ENCODE measurements at regions not wholly inside any gene's neighbourhood (a gene's known extent, or its start where the extent isn't known, plus 50 kb on each side); places are given as distances from the start of the nearest gene placed in this dataset.

GRCh38 chrY:15458426-15458825 is 934.1 kb downstream of the NLGN4Y start:
- Histone ChIP-seq H3K4me1 (peaks cover 5% of the 10 kb centered on the region; the same call in 2 of the 3 replicates), H3K9me3 (no peaks in the 10 kb centered on the region), H3K4me3 (no peak overlapping the region), H3K4me2 (no peak overlapping the region), H3K27ac (no peak overlapping the region)
- ChIA-PET CTCF (no interaction called here), POLR2A (no interaction called here)
- FAIRE-seq (no peak), ATAC-seq (no peak), DNase-seq (ENCODE audit: low read depth in 1 of 2, low spot score in 1 of 2) (no peak)
- no peak for TF ChIP-seq MYC (IDR thresholded peaks at IDR 0.05; ENCODE audit: borderline replicate concordance, low read length)
- no peak for TF ChIP-seq TP53 (CRISPR knock-in tag; IDR thresholded peaks at IDR 0.05)
- no peak for TF ChIP-seq MAX (IDR thresholded peaks at IDR 0.05)
- no peak for TF ChIP-seq PHF8 (IDR thresholded peaks at IDR 0.05; ENCODE audit: borderline replicate concordance, low read depth)
- no peak for TF ChIP-seq EHMT2 (IDR thresholded peaks at IDR 0.05; ENCODE audit: low read depth)
- no peak for TF ChIP-seq SMC3 (IDR thresholded peaks at IDR 0.05)
- TF ChIP-seq PBX3 (IDR thresholded peaks at IDR 0.05) = no peak
- no peak for TF ChIP-seq FOSL2 (IDR thresholded peaks at IDR 0.05)
- no peak for TF ChIP-seq FOSL2 (CRISPR knock-in tag; IDR thresholded peaks at IDR 0.05)
- no peak for TF ChIP-seq CHD2 (IDR thresholded peaks at IDR 0.05; ENCODE audit: low read length, partially characterized antibody)
- no peak for TF ChIP-seq CBX2 (IDR thresholded peaks at IDR 0.05; ENCODE audit: borderline replicate concordance, low read depth)
- no peak for TF ChIP-seq KDM1A (IDR thresholded peaks at IDR 0.05; ENCODE audit: low read depth)
- no peak for TF ChIP-seq ZFP36 (IDR thresholded peaks at IDR 0.05; ENCODE audit: borderline replicate concordance, partially characterized antibody)
- no peak for TF ChIP-seq USF2 (IDR thresholded peaks at IDR 0.05)
- TF ChIP-seq NR3C1 (IDR thresholded peaks at IDR 0.05) = no peak
- no peak for TF ChIP-seq RCOR1 (IDR thresholded peaks at IDR 0.05; ENCODE audit: low read depth, low read length)
- no peak for TF ChIP-seq ATOH8 (CRISPR knock-in tag; IDR thresholded peaks at IDR 0.05; ENCODE audit: low read depth)
- no peak for TF ChIP-seq CHD4 (IDR thresholded peaks at IDR 0.05; ENCODE audit: borderline replicate concordance)
- TF ChIP-seq SREBF2 (IDR thresholded peaks at IDR 0.05) = no peak
- no peak for TF ChIP-seq CTCF (IDR thresholded peaks at IDR 0.05)

GRCh38 chrY:15465880-15466279 is 941.6 kb downstream of the NLGN4Y start:
- FAIRE-seq = no peak
- no peak for TF ChIP-seq HOXB5 (CRISPR knock-in tag; IDR thresholded peaks at IDR 0.05)
- TF ChIP-seq RCOR1 (IDR thresholded peaks at IDR 0.05; ENCODE audit: low read depth, low read length) = no peak
- no peak for TF ChIP-seq RFX5 (IDR thresholded peaks at IDR 0.05)
- Histone ChIP-seq H3K27ac (no peak overlapping the region), H3K9me3 (no peaks in the 10 kb centered on the region), H3K4me2 (no peak overlapping the region), H3K4me3 (no peak overlapping the region), H3K4me1 (no peaks in the 10 kb centered on the region)
- ChIA-PET POLR2A (no interaction called here), CTCF (no interaction called here)
- no peak for DNase-seq (ENCODE audit: low read depth in 1 of 2, low spot score in 1 of 2)
- no peak for ATAC-seq
- WGBS (ENCODE audit: missing lambda C conversion rate) = 79% methylated on average over 4 of the region's 6 CpGs

Data from A549 (cell line).